ENCODE measurements at regions not wholly inside any gene's neighbourhood (a gene's known extent, or its start where the extent isn't known, plus 50 kb on each side); places are given as distances from the start of the nearest gene placed in this dataset.

- intact Hi-C loops (cut with micrococcal nuclease) = no loop called here
Observed at GRCh38 chr5:15026011-15026893, 154.7 kb upstream of the ANKH start.

GRCh38 chr5:15023846-15024245, 152.3 kb upstream of the ANKH start:
- intact Hi-C loops (cut with micrococcal nuclease) = no loop called here

GRCh38 chr5:15023266-15023665, 151.7 kb upstream of the ANKH start:
- intact Hi-C loops (cut with micrococcal nuclease) = no loop called here

GRCh38 chr5:15021266-15022046, 149.9 kb upstream of the ANKH start:
- intact Hi-C loops (cut with micrococcal nuclease) = no loop called here

- intact Hi-C loops (cut with micrococcal nuclease) = no loop called here
Observed at GRCh38 chr5:15020736-15021135, 149.2 kb upstream of the ANKH start.

- intact Hi-C loops (cut with micrococcal nuclease) = loop anchor here (1.0 kb wide), 4 partner anchors 288 to 663 kb away; no protein-coding TSS in a partner anchor
Observed at GRCh38 chr5:15014809-15015208, 143.2 kb upstream of the ANKH start.

- intact Hi-C loops (cut with micrococcal nuclease) = loop anchor here (1.0 kb wide), 4 partner anchors 287 to 662 kb away; no protein-coding TSS in a partner anchor
Observed at GRCh38 chr5:15013654-15014463, 142.3 kb upstream of the ANKH start.

GRCh38 chr5:15012061-15012460, 140.5 kb upstream of the ANKH start:
- intact Hi-C loops (cut with micrococcal nuclease) = no loop called here

- intact Hi-C loops (cut with micrococcal nuclease) = no loop called here
Observed at GRCh38 chr5:15010936-15011335, 139.4 kb upstream of the ANKH start.

GRCh38 chr5:15009420-15009819, 137.8 kb upstream of the ANKH start:
- intact Hi-C loops (cut with micrococcal nuclease) = no loop called here

- intact Hi-C loops (cut with micrococcal nuclease) = no loop called here
Observed at GRCh38 chr5:15008921-15009320, 137.3 kb upstream of the ANKH start.

- intact Hi-C loops (cut with micrococcal nuclease) = no loop called here
Observed at GRCh38 chr5:15008476-15008875, 136.9 kb upstream of the ANKH start.

GRCh38 chr5:15007646-15008045, 136.1 kb upstream of the ANKH start:
- intact Hi-C loops (cut with micrococcal nuclease) = no loop called here

- intact Hi-C loops (cut with micrococcal nuclease) = no loop called here
Observed at GRCh38 chr5:15004506-15004905, 132.9 kb upstream of the ANKH start.

- intact Hi-C loops (cut with micrococcal nuclease) = loop anchor here (1.0 to 2.0 kb wide), 10 partner anchors 46 to 651 kb away; partner anchors contain the start of gene ANKH
Observed at GRCh38 chr5:15003511-15003920, 131.9 kb upstream of the ANKH start.

- intact Hi-C loops (cut with micrococcal nuclease) = loop anchor here (1.0 to 2.0 kb wide), 10 partner anchors 45 to 650 kb away; partner anchors contain the start of gene ANKH
Observed at GRCh38 chr5:15002791-15003190, 131.2 kb upstream of the ANKH start.

- intact Hi-C loops (cut with micrococcal nuclease) = loop anchor here (2.0 kb wide), 1 partner anchor 191 kb away; no protein-coding TSS in a partner anchor
Observed at GRCh38 chr5:15002173-15002572, 130.6 kb upstream of the ANKH start.

- intact Hi-C loops (cut with micrococcal nuclease) = no loop called here
Observed at GRCh38 chr5:15001517-15001916, 129.9 kb upstream of the ANKH start.

- intact Hi-C loops (cut with micrococcal nuclease) = loop anchor here (10.0 kb wide), 1 partner anchor 854 kb away; the partner anchor contains the start of gene TRIO
Observed at GRCh38 chr5:14998491-14998890, 126.9 kb upstream of the ANKH start.

GRCh38 chr5:14996997-14997396, 125.4 kb upstream of the ANKH start:
- intact Hi-C loops (cut with micrococcal nuclease) = loop anchor here (10.0 kb wide), 1 partner anchor 852 kb away; the partner anchor contains the start of gene TRIO

GRCh38 chr5:14995229-14995628, 123.7 kb upstream of the ANKH start:
- intact Hi-C loops (cut with micrococcal nuclease) = loop anchor here (10.0 kb wide), 1 partner anchor 850 kb away; the partner anchor contains the start of gene TRIO

Data from T-helper 1 cell treated with Interleukin-12 subunit alpha and Interleukin-12 subunit beta and Interleukin-4 antibody, amounts not matched to agents 30 ng/mL and 1 ng/mL, for 36 hours (primary cell).